Activated CD8-positive, alpha-beta memory T cell treated with anti-CD3 and anti-CD28 coated beads, Interleukin-2, amount 10 ng/mL, durations not matched to agents 7 days and 5 days (primary cell): ENCODE measurements at regions not wholly inside any gene's neighbourhood (a gene's known extent, or its start where the extent isn't known, plus 50 kb on each side); places are given as distances from the start of the nearest gene placed in this dataset.

ENCODE experiments used
- ATAC-seq: fragments of 150-1000 bp; cut with Tn5 transposase; one replicate; pipeline ENCODE4 v1.10.0; 2021; ENCODE audit warnings: moderate library complexity
- CTCF ChIA-PET: fragments of 350-600 bp; sonication (Branson Sonifier 250); formaldehyde crosslinking; loops from one replicate; lab custom pipeline; 2021; ENCODE audit warnings: antibody characterized with exemption; lab: Charles Lee
- DNase-seq: peaks from one replicate; pipeline ENCODE4 v3.0.0-alpha.2; 2020
- H3K27ac Mint-ChIP-seq: one replicate; pipeline ENCODE4 v1.8.0; 2021; ENCODE audit warnings: mild to moderate bottlenecking, mixed read lengths
- H3K27me3 Mint-ChIP-seq: one replicate; pipeline ENCODE4 v1.8.0; 2021; ENCODE audit warnings: mixed read lengths
- H3K36me3 Mint-ChIP-seq: one replicate; pipeline ENCODE4 v1.8.0; 2021; ENCODE audit warnings: mild to moderate bottlenecking, mixed read lengths
- H3K4me1 Mint-ChIP-seq: one replicate; pipeline ENCODE4 v1.8.0; 2021; ENCODE audit warnings: mixed read lengths
- H3K4me3 Mint-ChIP-seq: one replicate; pipeline ENCODE4 v1.8.0; 2021; ENCODE audit warnings: mild to moderate bottlenecking, moderate library complexity, mixed read lengths
- H3K9me3 Mint-ChIP-seq: one replicate; pipeline ENCODE4 v1.8.0; 2022; ENCODE audit warnings: low read depth, mixed read lengths

DNA sequence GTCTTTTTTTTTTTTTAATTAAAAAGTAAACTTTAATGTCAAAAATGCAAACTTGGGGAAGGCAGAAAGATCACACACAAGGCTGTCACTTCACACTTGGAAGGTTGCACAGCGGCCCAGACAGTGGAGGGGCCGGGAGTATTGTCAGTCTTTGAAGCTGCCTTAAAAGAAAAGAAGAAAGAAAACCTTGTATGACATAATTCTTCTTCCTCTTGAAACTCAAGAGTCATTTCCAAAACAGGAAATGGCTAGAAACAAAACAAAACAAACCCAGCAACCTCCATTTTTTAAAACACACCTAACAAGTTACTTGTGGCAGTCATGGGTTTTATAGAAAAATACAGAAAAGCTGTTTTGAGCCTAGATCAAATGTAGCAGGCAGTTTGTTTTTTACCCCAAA, 68.1 kb upstream of the MAGI1 start:
- H3K9me3 Mint-ChIP-seq = no peaks in the 10 kb centered on the region
- no peak overlapping the region for H3K4me3 Mint-ChIP-seq
- ATAC-seq (no peak), DNase-seq (no peak)
- H3K27ac Mint-ChIP-seq = no peak overlapping the region
- H3K27me3 Mint-ChIP-seq = no peaks in the 10 kb centered on the region
- CTCF ChIA-PET = interaction anchor here (0.7 kb wide), 1 partner anchor 508 kb away, joined by 3 read pairs; no protein-coding TSS in a partner anchor
- no peaks in the 10 kb centered on the region for H3K36me3 Mint-ChIP-seq
- H3K4me1 Mint-ChIP-seq = peaks cover 2% of the 10 kb centered on the region

DNA sequence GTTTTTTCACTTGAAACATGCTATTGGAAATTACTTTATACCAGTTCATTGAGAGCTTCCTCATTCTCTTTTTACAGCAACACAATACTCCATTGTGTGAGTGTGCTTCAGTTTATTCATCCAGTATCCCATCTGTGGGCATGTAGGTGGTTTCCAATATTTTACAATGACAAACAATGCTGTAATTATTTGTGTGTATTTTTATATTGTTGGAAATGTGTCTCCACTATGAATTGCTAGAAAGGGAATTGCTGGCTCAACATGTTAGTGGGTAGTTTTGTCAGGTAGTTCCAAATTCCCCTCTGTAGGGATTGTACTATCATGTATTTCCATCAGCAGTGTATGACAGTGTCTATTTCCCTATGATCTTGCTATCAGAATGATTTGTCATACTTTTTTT, 65.8 kb upstream of the MAGI1 start:
- Mint-ChIP-seq H3K4me3 (no peak overlapping the region), H3K9me3 (no peaks in the 10 kb centered on the region), H3K36me3 (no peaks in the 10 kb centered on the region), H3K27me3 (no peaks in the 10 kb centered on the region), H3K27ac (no peak overlapping the region), H3K4me1 (peaks cover 2% of the 10 kb centered on the region)
- DNase-seq (no peak), ATAC-seq (no peak)
- CTCF ChIA-PET = no interaction called here

DNA sequence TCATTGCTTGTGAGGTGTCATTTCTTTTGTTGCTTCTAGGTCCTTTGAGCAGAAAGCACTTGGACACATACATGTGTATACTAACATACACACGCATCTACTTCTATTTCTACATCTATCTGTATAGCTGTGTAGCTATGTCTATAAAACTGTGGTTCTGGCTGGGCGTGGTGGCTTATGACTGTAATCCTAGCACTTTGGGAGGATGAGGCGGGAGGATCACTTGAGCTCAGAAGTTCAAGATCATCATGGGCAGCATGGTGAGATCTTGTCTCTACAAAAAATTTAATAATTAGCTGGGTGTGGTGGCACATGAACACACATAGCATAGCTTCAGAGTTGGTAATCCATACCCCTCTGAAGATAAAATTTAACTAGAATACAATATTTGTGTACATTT, 65.0 kb upstream of the MAGI1 start:
- H3K9me3 Mint-ChIP-seq = no peaks in the 10 kb centered on the region
- H3K4me1 Mint-ChIP-seq = peaks cover 2% of the 10 kb centered on the region
- CTCF ChIA-PET = no interaction called here

DNA sequence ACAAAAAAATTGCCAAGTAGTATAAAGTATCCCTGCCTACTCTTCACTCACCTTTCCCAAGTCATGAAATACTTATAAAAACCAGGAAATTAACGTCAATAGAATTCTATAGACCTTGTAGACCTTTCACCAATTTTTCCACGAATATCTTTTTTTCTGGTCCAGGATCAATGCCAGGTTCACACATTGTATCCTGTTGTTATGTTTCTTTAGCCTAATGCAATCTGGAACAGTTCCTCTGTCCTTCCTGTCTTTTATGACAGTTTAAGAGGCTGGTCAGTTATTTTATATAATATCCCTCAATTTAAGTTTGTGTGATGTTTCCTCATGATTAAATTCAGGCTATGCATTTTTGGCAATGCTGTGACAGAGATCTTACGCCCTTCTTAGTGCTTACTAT, 63.2 kb upstream of the MAGI1 start:
- Mint-ChIP-seq H3K9me3 (no peaks in the 10 kb centered on the region), H3K36me3 (no peaks in the 10 kb centered on the region), H3K4me3 (no peak overlapping the region), H3K4me1 (peaks cover 1% of the 10 kb centered on the region), H3K27me3 (no peaks in the 10 kb centered on the region), H3K27ac (no peak overlapping the region)
- ATAC-seq (no peak), DNase-seq (no peak)
- CTCF ChIA-PET = no interaction called here

More for the DNA sequence above, 65.0 kb upstream of the MAGI1 start:
- H3K27me3 Mint-ChIP-seq = no peaks in the 10 kb centered on the region
- H3K4me3 Mint-ChIP-seq = no peak overlapping the region
- no peak overlapping the region for H3K27ac Mint-ChIP-seq
- no peaks in the 10 kb centered on the region for H3K36me3 Mint-ChIP-seq
- DNase-seq (no peak), ATAC-seq (no peak)

DNA sequence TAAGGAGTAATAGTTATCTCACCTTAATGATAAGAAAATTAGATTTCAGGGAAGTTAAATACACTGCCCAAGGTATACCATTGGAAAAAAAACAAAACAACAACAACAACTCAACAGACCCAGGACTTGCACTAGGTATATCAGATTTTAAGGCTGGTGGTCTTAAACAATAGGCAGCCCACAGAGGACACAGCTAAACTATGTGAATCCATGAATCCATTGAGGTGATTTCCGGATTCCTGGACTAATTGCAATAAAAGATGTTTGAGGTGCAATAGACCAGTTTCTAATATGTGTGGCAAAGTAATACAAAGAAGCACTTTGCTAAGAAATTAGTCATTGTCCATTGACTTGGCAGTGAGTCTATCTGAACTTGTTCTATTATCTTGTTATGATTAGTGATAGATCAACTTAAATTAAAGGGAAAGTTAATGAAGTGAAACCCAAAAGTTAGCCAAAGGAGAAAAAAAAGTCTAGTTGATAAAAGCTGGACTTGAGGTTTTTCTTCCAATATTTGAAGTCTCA, 60.9 kb upstream of the MAGI1 start:
- no peaks in the 10 kb centered on the region for H3K4me1 Mint-ChIP-seq

DNA sequence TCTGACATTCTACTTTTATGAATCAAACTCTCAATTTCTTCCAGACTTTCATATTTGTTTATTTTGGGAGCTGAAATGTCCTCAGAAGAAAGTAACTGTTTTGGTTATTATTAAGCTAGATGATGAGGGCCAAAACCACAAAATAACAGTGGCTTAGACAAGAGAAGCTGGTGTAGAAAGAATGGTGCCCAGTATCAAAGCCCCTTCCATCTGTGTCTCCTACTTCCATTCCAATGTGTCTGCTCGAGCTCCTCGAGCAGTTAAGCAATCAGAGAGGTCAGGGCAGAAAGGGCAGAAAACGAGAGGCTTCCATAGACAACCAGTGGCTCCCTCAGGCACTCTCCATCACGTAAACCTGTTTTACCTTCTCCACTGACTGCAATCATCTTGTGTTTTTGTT, 59.7 kb upstream of the MAGI1 start:
- DNase-seq = no peak
- Mint-ChIP-seq H3K27ac (no peak overlapping the region), H3K27me3 (no peaks in the 10 kb centered on the region), H3K9me3 (no peaks in the 10 kb centered on the region), H3K4me3 (no peak overlapping the region), H3K36me3 (no peaks in the 10 kb centered on the region), H3K4me1 (no peaks in the 10 kb centered on the region)
- CTCF ChIA-PET = no interaction called here
- no peak for ATAC-seq

More for the DNA sequence above, 60.9 kb upstream of the MAGI1 start:
- Mint-ChIP-seq H3K9me3 (no peaks in the 10 kb centered on the region), H3K36me3 (no peaks in the 10 kb centered on the region), H3K4me3 (no peak overlapping the region), H3K27ac (no peak overlapping the region), H3K27me3 (no peaks in the 10 kb centered on the region)
- CTCF ChIA-PET = no interaction called here
- no peak for DNase-seq
- ATAC-seq = no peak

DNA sequence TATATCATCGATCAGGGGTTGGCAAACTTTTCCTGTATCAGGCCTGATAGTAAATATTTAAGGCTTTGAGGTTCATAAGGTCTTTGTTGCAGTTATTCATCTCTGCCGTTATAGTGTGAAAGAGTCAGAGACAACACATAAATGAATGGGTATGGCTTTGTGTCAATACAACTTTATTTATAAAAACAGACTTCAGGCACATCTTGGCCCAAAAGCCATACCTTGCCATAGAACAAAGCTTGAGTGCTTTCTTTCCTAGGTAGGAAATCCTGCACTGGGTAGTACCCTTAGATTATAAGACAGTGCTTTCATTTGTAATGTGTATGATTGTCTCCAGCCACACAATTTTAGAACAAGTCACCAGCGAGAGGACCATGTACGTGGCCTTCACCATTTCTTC, 58.9 kb upstream of the MAGI1 start:
- no peaks in the 10 kb centered on the region for H3K36me3 Mint-ChIP-seq
- no peak overlapping the region for H3K4me3 Mint-ChIP-seq
- CTCF ChIA-PET = no interaction called here
- no peaks in the 10 kb centered on the region for H3K27me3 Mint-ChIP-seq
- no peaks in the 10 kb centered on the region for H3K4me1 Mint-ChIP-seq
- ATAC-seq = no peak
- DNase-seq = no peak
- H3K27ac Mint-ChIP-seq = no peak overlapping the region
- no peaks in the 10 kb centered on the region for H3K9me3 Mint-ChIP-seq

DNA sequence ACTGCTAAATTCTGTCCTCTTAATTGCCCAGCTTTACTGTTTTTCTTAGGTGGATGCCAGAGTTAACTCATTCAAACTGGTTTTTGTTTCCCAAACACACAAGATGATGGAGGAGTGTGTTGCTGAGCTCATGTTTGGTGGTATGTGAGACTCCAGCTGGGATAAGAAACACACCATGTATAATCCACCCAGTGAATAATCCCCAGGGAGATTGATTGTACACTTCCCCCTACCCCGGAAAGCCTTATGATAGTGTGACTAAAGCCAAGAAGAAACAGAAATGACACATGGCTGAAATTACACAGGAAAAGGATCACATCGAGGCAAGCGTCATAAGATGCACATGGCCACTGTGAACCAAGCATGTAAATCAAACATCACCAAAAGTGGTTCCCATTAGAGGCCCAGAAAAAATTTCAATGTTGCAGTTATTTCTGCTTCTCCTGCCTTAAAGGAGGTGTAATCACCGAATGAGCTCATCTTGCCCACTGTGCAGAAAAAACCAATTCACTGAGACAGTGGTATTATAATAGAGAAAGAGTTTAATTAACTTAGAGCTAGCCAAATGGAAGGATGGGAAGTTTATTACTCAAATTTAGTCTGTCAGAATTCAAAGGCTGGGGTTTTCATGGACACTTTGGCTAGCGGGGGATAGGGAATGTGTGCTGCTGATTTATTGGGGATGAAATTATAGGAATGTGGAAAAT, 56.7 kb upstream of the MAGI1 start:
- Mint-ChIP-seq H3K4me1 (no peaks in the 10 kb centered on the region), H3K9me3 (no peaks in the 10 kb centered on the region), H3K4me3 (no peak overlapping the region), H3K36me3 (no peaks in the 10 kb centered on the region), H3K27ac (no peak overlapping the region), H3K27me3 (no peaks in the 10 kb centered on the region)
- CTCF ChIA-PET = no interaction called here
- DNase-seq = no peak
- ATAC-seq = no peak

DNA sequence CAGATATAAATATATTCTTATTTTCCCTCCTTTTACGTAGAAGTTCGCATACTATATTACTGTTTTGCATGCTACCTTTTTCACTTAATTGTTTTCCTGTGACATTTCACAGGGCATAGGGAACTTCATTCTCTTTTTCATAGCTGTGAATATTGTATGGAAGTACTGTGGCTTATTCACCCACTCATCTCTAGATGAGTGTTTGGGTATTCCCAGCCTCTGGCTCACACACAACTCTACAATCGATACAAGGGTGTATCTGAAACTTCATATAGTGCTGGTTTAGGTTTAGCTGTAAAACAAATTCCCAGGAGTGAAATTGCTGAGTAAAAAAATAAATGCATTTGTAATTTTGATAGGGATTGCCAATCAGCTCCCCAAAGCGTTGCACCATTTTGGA, 55.3 kb upstream of the MAGI1 start:
- ATAC-seq (no peak), DNase-seq (no peak)
- Mint-ChIP-seq H3K36me3 (no peaks in the 10 kb centered on the region), H3K4me1 (no peaks in the 10 kb centered on the region), H3K27ac (no peak overlapping the region), H3K9me3 (no peaks in the 10 kb centered on the region), H3K4me3 (no peak overlapping the region), H3K27me3 (no peaks in the 10 kb centered on the region)
- CTCF ChIA-PET = no interaction called here

DNA sequence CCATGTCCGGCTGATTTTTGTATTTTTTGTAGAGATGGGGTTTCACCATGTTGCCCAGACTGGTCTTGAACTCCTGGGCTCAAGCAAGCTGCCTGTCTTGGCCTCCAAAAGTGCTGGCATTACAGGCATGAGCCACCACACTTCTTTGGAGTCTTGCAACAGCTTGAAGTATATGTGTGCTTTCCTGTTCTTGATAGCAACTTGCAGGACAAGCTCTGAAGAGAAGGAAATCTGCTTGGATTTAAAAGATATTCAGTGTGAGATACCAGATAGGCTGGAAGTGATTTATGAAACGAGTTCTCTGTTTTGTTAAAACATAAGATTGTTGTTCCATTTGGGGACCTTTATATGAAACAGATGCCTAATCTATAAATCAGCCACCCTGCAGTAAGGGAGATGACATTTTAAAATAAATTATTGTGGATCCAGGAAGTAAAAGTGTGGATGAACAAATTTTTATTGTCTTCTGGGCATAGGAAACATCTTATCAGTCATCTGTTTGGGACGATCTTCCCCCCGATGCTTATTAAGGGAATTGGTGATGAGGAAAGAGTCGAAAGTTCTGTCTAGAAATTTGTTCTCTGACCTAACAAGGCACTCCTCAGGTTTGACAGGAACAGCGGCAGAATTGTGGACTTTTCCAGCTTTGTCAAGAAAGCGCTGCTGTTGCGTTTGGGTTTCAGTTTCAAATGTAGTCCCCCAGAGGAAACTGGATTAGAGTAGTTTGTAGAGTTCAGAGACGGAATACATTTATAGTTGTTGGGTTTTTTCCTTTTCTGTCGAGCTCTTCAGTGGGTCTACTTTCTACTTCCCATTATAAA, 53.7 kb upstream of the MAGI1 start:
- Mint-ChIP-seq H3K9me3 (no peaks in the 10 kb centered on the region), H3K4me1 (no peaks in the 10 kb centered on the region), H3K27ac (no peak overlapping the region), H3K27me3 (no peaks in the 10 kb centered on the region), H3K36me3 (no peaks in the 10 kb centered on the region), H3K4me3 (no peak overlapping the region)
- ATAC-seq = no peak
- CTCF ChIA-PET = no interaction called here
- no peak for DNase-seq
